GM12891 (cell line): ENCODE measurements at regions not wholly inside any gene's neighbourhood (a gene's known extent, or its start where the extent isn't known, plus 50 kb on each side); places are given as distances from the start of the nearest gene placed in this dataset.

Experiments
- PAX5 ChIP-seq: IDR thresholded peaks from 2 replicates; pipeline ENCODE4 v1.6.1; 2011; ENCODE audit warnings: low read length, moderate library complexity, mild to moderate bottlenecking; ENCODE audit not compliant: insufficient read depth, severe bottlenecking
- POLR2A ChIP-seq: IDR thresholded peaks from 2 replicates; pipeline ENCODE4 v1.6.1; 2011; ENCODE audit warnings: low read depth, low read length, control low read depth
- POLR2AphosphoS5 ChIP-seq: IDR thresholded peaks from 2 replicates; pipeline ENCODE4 v1.6.1; 2011; ENCODE audit warnings: low read depth, low read length, control low read depth
- POU2F2 ChIP-seq: IDR thresholded peaks from 2 replicates; pipeline ENCODE4 v1.6.1; 2011; ENCODE audit warnings: low read depth, mild to moderate bottlenecking, control low read depth, low read length, moderate library complexity
- SPI1 ChIP-seq: IDR thresholded peaks from 2 replicates; pipeline ENCODE4 v1.6.1; 2011; ENCODE audit warnings: low read depth, low read length, control low read depth
- TAF1 ChIP-seq: IDR thresholded peaks from 2 replicates; pipeline ENCODE4 v1.6.1; 2011; ENCODE audit warnings: low read depth, low read length, control low read depth

GRCh38 chr5:111847052-111847925 lies 90.3 kb upstream of the NREP start:
- no peak for TF ChIP-seq TAF1
- TF ChIP-seq POLR2AphosphoS5: no peak
- no peak for TF ChIP-seq POLR2A
- TF ChIP-seq POU2F2: no peak
- TF ChIP-seq PAX5: no peak
- TF ChIP-seq SPI1: no peak
